ENCODE measurements at regions not wholly inside any gene's neighbourhood (a gene's known extent, or its start where the extent isn't known, plus 50 kb on each side); places are given as distances from the start of the nearest gene placed in this dataset.

- H3K27ac ChIP-seq (ENCODE audit: insufficient read length, low read depth, low read length), result no peak overlapping the region
- H3K23ac ChIP-seq (ENCODE audit: insufficient read length, low read depth, low read length), result no peak overlapping the region
- H4K8ac ChIP-seq (replicated peaks; ENCODE audit: insufficient read length, low read depth, low read length), result no peak overlapping the region
- H2BK20ac ChIP-seq (ENCODE audit: low read depth, low read length, poor library complexity, severe bottlenecking), result no peak overlapping the region
- Mint-ChIP-seq H3K4me3 (no peak overlapping the region), H3K36me3 (ENCODE audit: insufficient read depth in 1 of 3, low read depth in 3 of 3) (no peaks in the 10 kb centered on the region), H3K9me3 (no peaks in the 10 kb centered on the region), H3K4me1 (no peaks in the 10 kb centered on the region), H3K27me3 (ENCODE audit: low read depth) (no peaks in the 10 kb centered on the region), H3K27ac (no peak overlapping the region)
- H4K91ac ChIP-seq (ENCODE audit: insufficient read length, low read depth, low read length), result no peak overlapping the region
- no CpG with 5 or more reads among the region's 3 CpGs for WGBS (ENCODE audit: extremely low coverage, insufficient read length, low lambda C conversion rate)
- H2AK5ac ChIP-seq (ENCODE audit: insufficient read length, low read length), result no peak overlapping the region
- no peaks in the 10 kb centered on the region for H3K27me3 ChIP-seq (ENCODE audit: insufficient read depth, low read length)
- no peak overlapping the region for H3K56ac ChIP-seq (ENCODE audit: insufficient read length, low read depth, low read length)
- no peaks in the 10 kb centered on the region for H3K9me3 ChIP-seq (ENCODE audit: control insufficient read depth, low read depth, low read length)
- H2BK120ac ChIP-seq (ENCODE audit: low read depth, low read length, poor library complexity, severe bottlenecking), result no peak overlapping the region
- no peaks in the 10 kb centered on the region for H3K23me2 ChIP-seq (ENCODE audit: insufficient read length, low read depth, low read length, poor library complexity, severe bottlenecking)
- H3K18ac ChIP-seq (ENCODE audit: insufficient read length, low read depth, low read length), result no peak overlapping the region
- no peak overlapping the region for H3K4me2 ChIP-seq (ENCODE audit: insufficient read depth, insufficient read length, low read length)
- H2BK5ac ChIP-seq (ENCODE audit: insufficient read length, low read length), result no peak overlapping the region
- H3K4me1 ChIP-seq (ENCODE audit: insufficient read depth, low read length), result no peaks in the 10 kb centered on the region
- no peaks in the 10 kb centered on the region for H3K79me2 ChIP-seq (ENCODE audit: insufficient read depth, low read length)
- H3K4ac ChIP-seq (ENCODE audit: low read depth, low read length), result no peak overlapping the region
- H3K79me1 ChIP-seq (ENCODE audit: insufficient read depth, low read depth, low read length, poor library complexity, severe bottlenecking), result no peaks in the 10 kb centered on the region
- DNase-seq, result no peak
- H4K5ac ChIP-seq (ENCODE audit: insufficient read length, low read depth, low read length), result no peak overlapping the region
- H2BK12ac ChIP-seq (ENCODE audit: insufficient read length, low read depth, low read length), result no peak overlapping the region
- TF ChIP-seq, protein P1, sequence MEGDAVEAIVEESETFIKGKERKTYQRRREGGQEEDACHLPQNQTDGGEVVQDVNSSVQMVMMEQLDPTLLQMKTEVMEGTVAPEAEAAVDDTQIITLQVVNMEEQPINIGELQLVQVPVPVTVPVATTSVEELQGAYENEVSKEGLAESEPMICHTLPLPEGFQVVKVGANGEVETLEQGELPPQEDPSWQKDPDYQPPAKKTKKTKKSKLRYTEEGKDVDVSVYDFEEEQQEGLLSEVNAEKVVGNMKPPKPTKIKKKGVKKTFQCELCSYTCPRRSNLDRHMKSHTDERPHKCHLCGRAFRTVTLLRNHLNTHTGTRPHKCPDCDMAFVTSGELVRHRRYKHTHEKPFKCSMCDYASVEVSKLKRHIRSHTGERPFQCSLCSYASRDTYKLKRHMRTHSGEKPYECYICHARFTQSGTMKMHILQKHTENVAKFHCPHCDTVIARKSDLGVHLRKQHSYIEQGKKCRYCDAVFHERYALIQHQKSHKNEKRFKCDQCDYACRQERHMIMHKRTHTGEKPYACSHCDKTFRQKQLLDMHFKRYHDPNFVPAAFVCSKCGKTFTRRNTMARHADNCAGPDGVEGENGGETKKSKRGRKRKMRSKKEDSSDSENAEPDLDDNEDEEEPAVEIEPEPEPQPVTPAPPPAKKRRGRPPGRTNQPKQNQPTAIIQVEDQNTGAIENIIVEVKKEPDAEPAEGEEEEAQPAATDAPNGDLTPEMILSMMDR (conservative IDR thresholded peaks at IDR 0.05), result no peak
- no peak overlapping the region for H3K14ac ChIP-seq (ENCODE audit: insufficient read depth, low read length)
- H3K9ac ChIP-seq (ENCODE audit: extremely low read depth, insufficient read length, low read length), result no peak overlapping the region
- no peak overlapping the region for H2BK15ac ChIP-seq (ENCODE audit: low read depth, low read length)
- H3T11ph ChIP-seq (ENCODE audit: low read length), result no peak overlapping the region
- no peak overlapping the region for H2AFZ ChIP-seq (ENCODE audit: low read length)
- H4K20me1 ChIP-seq (ENCODE audit: control insufficient read depth, insufficient read depth, insufficient read length), result no peaks in the 10 kb centered on the region
Measured at GRCh38 chr5:103849934-103850333, 287.3 kb upstream of the NUDT12 start.
